ENCODE measurements at regions not wholly inside any gene's neighbourhood (a gene's known extent, or its start where the extent isn't known, plus 50 kb on each side); places are given as distances from the start of the nearest gene placed in this dataset.

GRCh38 chr1:38580594-38580993, 279.0 kb downstream of the RRAGC start:
- TF ChIP-seq CTCF (conservative IDR thresholded peaks at IDR 0.05; ENCODE audit: low read length): no peak
- no peak for TF ChIP-seq EZH2phosphoT487 (IDR thresholded peaks at IDR 0.05; ENCODE audit: borderline replicate concordance, low read depth, low read length)
